Right hindlimb (tissue), 1 donor: ENCODE measurements at regions not wholly inside any gene's neighbourhood (a gene's known extent, or its start where the extent isn't known, plus 50 kb on each side); places are given as distances from the start of the nearest gene placed in this dataset.

Experiments used
- DNase-seq: peaks from one replicate; pipeline ENCODE4 v3.0.0-alpha.2; 2018

GRCh38 chr7:30212701-30213111 lies 71.7 kb upstream of the ZNRF2 start:
- DNase-seq = no peak

GRCh38 chr7:30213637-30214036 lies 70.8 kb upstream of the ZNRF2 start:
- no peak for DNase-seq

- DNase-seq = no peak
Observed at GRCh38 chr7:30214651-30215137, 69.7 kb upstream of the ZNRF2 start.

- no peak for DNase-seq
Observed at GRCh38 chr7:30221764-30222163, 62.6 kb upstream of the ZNRF2 start.

- DNase-seq = no peak
Observed at GRCh38 chr7:30222515-30223215, 61.7 kb upstream of the ZNRF2 start.

GRCh38 chr7:30223896-30224295 lies 60.5 kb upstream of the ZNRF2 start:
- DNase-seq = no peak

GRCh38 chr7:30224511-30225062 lies 59.8 kb upstream of the ZNRF2 start:
- DNase-seq = no peak

GRCh38 chr7:30225863-30226613 lies 58.4 kb upstream of the ZNRF2 start:
- DNase-seq = peak; percentile 80

- DNase-seq = no peak
Observed at GRCh38 chr7:30226614-30227268, 57.7 kb upstream of the ZNRF2 start.

- no peak for DNase-seq
Observed at GRCh38 chr7:30231271-30231670, 53.1 kb upstream of the ZNRF2 start.

GRCh38 chr7:30232391-30232790 lies 52.0 kb upstream of the ZNRF2 start:
- DNase-seq = no peak
